ENCODE measurements at regions not wholly inside any gene's neighbourhood (a gene's known extent, or its start where the extent isn't known, plus 50 kb on each side); places are given as distances from the start of the nearest gene placed in this dataset.
A peak's percentile ranks its signal among the peaks of the same experiment; 100 is the strongest.

DNA sequence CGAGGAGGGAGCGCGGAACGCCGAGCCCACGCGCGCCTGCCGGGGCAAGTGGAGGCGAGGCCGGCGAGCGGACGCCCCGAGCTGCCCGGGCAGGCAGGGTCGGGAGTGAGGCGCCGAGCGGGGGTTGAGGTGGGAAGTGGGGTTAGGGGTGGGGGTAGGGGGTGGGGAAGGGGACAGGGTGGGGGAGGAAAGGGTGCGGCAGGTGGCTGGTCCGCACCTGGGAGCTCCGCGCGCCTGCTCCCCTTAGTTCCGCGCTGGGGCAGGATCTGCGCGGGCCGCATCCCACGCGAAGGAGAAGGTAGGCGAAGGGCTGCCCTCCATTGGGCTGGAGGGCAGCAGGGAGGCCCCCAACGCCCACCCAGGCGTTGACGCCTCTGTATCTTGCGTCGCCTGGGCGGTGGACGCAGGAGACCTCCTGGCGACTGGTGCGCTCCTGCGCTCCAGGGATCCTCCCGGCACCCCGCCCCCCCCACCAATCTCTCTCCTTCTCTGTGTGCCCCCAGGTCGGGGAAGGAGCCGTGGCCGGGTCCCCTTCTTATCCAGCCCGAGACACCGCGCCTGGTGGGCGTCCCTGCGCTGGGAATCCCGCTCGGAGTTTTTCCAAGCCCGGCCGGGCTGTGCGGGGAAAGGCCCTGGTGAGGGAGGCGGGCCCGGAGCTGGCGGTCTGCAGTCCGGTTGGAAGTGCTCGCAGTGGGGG lies 51.3 kb upstream of the AMZ2 start:
- Histone ChIP-seq H3K4me3 (peak overlapping the region in 2 of 4 donors; percentile 23 to 47), H3K4me1 (peaks cover 10 to 53% (median 48%) of the 10 kb centered on the region in 4 donors), H3K27me3 (peaks cover 94% of the 10 kb centered on the region), H3K9me3 (no peaks in the 10 kb centered on the region), H3K27ac (no peak overlapping the region), H3K36me3 (no peaks in the 10 kb centered on the region)
- in situ Hi-C loops (cut with MboI; ENCODE audit: low pct_ligation_motif_present in 1 of 4, low pct_unique_long_range_greater_than_20kb in 1 of 4, low sequenced_read_pairs in 3 of 4), result no loop called here
- intact Hi-C loops (cut with DNase I; ENCODE audit: low total_unique reads), result no loop called here
- TF ChIP-seq EP300 (IDR thresholded peaks at IDR 0.05; ENCODE audit: low read depth) (no peak), POLR2AphosphoS5 (IDR thresholded peaks at IDR 0.05) (no peak), POLR2A (IDR thresholded peaks at IDR 0.05) (no peak)
- TF ChIP-seq, protein P1, sequence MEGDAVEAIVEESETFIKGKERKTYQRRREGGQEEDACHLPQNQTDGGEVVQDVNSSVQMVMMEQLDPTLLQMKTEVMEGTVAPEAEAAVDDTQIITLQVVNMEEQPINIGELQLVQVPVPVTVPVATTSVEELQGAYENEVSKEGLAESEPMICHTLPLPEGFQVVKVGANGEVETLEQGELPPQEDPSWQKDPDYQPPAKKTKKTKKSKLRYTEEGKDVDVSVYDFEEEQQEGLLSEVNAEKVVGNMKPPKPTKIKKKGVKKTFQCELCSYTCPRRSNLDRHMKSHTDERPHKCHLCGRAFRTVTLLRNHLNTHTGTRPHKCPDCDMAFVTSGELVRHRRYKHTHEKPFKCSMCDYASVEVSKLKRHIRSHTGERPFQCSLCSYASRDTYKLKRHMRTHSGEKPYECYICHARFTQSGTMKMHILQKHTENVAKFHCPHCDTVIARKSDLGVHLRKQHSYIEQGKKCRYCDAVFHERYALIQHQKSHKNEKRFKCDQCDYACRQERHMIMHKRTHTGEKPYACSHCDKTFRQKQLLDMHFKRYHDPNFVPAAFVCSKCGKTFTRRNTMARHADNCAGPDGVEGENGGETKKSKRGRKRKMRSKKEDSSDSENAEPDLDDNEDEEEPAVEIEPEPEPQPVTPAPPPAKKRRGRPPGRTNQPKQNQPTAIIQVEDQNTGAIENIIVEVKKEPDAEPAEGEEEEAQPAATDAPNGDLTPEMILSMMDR (IDR thresholded peaks at IDR 0.05), result no peak
- no peak for DNase-seq
- WGBS, 2 donors (ENCODE audit: low coverage in 1 of 2), result 1% methylated on average over 41 of the region's 63 CpGs; no CpG with 5 or more reads in 1 of the 2 donors

DNA sequence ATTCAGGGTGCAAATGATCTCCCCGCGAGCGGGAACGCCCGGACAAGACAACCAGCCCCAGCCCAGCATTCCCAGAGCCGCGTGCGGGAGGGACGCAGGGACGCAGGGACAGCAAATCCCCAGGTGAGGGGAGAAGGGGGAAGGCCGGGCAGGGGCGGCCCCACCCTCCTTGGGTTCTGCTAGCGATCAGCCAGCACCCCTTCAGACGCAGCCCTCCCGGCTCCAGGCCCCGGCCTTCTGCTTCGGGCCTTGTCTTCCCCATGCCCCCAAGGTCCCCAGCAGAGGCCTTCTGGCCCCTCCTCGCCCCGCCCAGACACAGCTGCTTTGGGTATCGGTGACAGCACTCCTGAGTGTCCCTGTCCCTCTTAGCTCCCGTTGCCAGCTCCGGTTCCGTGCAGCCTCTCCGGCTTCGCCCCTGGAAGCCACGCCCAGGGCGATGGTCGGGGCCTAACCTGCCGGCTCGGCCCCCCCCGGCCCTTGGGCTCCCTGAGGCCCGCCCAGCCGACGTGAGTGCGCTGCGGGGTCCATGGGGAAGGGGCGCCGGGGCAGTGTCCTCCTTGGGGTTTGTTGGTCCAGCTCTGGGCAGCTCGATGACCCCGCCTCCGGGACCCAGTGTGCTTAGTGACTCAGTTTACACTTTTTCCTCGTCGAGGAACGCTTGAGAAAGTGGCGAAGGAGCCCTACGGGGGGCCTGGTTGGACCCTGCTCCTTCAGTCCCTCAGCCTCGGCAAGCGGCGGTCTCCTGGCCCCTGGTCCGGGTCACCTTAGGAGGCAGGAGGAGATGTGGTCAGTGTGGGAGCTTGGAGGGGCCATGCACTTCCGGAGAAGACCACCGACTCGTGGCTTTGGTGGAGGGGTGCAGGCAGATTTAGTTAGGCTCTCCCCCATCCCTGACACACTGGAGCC lies 50.5 kb upstream of the AMZ2 start:
- H3K36me3 ChIP-seq, result no peaks in the 10 kb centered on the region
- no peak overlapping the region for H3K27ac ChIP-seq
- H3K9me3 ChIP-seq, result no peaks in the 10 kb centered on the region
- in situ Hi-C loops (cut with MboI; ENCODE audit: low pct_ligation_motif_present in 1 of 4, low pct_unique_long_range_greater_than_20kb in 1 of 4, low sequenced_read_pairs in 3 of 4) (no loop called here), intact Hi-C loops (cut with DNase I; ENCODE audit: low total_unique reads) (no loop called here)
- H3K4me3 ChIP-seq, result peak overlapping the region in 3 of 4 donors; percentile 2 to 47 (median 23)
- H3K4me1 ChIP-seq, result peaks cover 10 to 53% (median 48%) of the 10 kb centered on the region in 4 donors
- DNase-seq, result peak; percentile 36
- WGBS, 2 donors (ENCODE audit: low coverage in 1 of 2), result 3% methylated on average over 32 of the region's 53 CpGs; no CpG with 5 or more reads in 1 of the 2 donors
- H3K27me3 ChIP-seq, result peaks cover 92% of the 10 kb centered on the region
- TF ChIP-seq, protein P1 (IDR thresholded peaks at IDR 0.05), result no peak
- no peak for TF ChIP-seq EP300 (IDR thresholded peaks at IDR 0.05; ENCODE audit: low read depth)
- no peak for TF ChIP-seq POLR2AphosphoS5 (IDR thresholded peaks at IDR 0.05)
- TF ChIP-seq POLR2A (IDR thresholded peaks at IDR 0.05), result no peak

DNA sequence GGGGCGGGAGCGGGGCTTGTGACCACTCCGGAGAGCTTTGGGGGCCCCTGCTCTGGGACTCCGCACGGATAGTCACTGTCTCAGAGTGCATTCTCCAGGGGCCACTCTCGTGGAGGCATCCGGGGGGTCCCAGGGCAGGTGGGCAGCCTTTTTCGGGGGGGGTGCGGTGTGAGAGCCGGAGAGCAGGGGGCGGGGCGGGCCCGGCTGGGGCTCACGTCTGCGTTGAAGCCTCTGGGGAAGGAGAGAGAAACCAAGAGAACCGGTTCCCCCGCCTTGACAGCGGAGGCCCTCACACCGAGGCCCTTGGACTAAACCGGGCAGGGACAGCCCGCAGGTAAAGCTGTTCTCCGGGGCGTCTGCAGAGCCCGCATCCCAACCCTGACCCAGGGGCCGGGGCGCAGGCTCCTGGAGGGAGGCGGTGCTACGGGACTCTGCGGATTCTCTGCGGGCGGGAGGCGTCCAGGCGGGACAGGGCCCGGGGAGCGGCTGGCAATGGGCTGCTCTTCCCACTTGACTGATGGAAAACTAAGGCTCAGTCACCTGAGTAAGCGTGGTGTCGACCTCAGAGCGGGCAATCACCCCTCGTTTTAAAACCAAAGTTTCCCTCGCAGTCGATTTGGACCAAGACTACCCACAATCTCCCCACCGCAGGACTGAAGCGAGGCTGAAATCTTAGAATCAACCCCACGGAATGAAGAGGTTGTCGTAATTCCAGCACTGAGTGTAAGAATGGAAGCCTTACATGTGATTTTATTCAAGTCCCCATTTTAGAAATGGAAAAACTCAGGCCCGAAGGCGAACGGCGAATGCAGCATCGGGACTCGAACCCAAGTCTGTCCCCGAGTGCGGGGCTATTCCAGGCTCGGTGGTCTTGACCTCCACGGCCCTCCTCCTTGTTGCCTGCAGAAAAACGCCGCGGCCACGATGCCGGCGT lies 49.6 kb upstream of the AMZ2 start:
- peaks cover 10 to 53% (median 48%) of the 10 kb centered on the region in 4 donors for H3K4me1 ChIP-seq
- TF ChIP-seq POLR2AphosphoS5 (IDR thresholded peaks at IDR 0.05), result no peak
- in situ Hi-C loops (cut with MboI; ENCODE audit: low pct_ligation_motif_present in 1 of 4, low pct_unique_long_range_greater_than_20kb in 1 of 4, low sequenced_read_pairs in 3 of 4), result no loop called here
- intact Hi-C loops (cut with DNase I; ENCODE audit: low total_unique reads), result no loop called here
- H3K27ac ChIP-seq, result no peak overlapping the region
- H3K4me3 ChIP-seq, result peak overlapping the region in 2 of 4 donors; percentile 27 to 47
- WGBS, 2 donors (ENCODE audit: low coverage in 1 of 2), result 17 to 32% methylated on average over 5 to 47 of the region's 61 CpGs
- no peaks in the 10 kb centered on the region for H3K36me3 ChIP-seq
- DNase-seq, result no peak
- peaks cover 90% of the 10 kb centered on the region for H3K27me3 ChIP-seq
- no peaks in the 10 kb centered on the region for H3K9me3 ChIP-seq
